ENCODE measurements at regions not wholly inside any gene's neighbourhood (a gene's known extent, or its start where the extent isn't known, plus 50 kb on each side); places are given as distances from the start of the nearest gene placed in this dataset.

- TF ChIP-seq, protein P1, sequence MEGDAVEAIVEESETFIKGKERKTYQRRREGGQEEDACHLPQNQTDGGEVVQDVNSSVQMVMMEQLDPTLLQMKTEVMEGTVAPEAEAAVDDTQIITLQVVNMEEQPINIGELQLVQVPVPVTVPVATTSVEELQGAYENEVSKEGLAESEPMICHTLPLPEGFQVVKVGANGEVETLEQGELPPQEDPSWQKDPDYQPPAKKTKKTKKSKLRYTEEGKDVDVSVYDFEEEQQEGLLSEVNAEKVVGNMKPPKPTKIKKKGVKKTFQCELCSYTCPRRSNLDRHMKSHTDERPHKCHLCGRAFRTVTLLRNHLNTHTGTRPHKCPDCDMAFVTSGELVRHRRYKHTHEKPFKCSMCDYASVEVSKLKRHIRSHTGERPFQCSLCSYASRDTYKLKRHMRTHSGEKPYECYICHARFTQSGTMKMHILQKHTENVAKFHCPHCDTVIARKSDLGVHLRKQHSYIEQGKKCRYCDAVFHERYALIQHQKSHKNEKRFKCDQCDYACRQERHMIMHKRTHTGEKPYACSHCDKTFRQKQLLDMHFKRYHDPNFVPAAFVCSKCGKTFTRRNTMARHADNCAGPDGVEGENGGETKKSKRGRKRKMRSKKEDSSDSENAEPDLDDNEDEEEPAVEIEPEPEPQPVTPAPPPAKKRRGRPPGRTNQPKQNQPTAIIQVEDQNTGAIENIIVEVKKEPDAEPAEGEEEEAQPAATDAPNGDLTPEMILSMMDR (IDR thresholded peaks at IDR 0.05), result no peak
- TF ChIP-seq, protein P2, sequence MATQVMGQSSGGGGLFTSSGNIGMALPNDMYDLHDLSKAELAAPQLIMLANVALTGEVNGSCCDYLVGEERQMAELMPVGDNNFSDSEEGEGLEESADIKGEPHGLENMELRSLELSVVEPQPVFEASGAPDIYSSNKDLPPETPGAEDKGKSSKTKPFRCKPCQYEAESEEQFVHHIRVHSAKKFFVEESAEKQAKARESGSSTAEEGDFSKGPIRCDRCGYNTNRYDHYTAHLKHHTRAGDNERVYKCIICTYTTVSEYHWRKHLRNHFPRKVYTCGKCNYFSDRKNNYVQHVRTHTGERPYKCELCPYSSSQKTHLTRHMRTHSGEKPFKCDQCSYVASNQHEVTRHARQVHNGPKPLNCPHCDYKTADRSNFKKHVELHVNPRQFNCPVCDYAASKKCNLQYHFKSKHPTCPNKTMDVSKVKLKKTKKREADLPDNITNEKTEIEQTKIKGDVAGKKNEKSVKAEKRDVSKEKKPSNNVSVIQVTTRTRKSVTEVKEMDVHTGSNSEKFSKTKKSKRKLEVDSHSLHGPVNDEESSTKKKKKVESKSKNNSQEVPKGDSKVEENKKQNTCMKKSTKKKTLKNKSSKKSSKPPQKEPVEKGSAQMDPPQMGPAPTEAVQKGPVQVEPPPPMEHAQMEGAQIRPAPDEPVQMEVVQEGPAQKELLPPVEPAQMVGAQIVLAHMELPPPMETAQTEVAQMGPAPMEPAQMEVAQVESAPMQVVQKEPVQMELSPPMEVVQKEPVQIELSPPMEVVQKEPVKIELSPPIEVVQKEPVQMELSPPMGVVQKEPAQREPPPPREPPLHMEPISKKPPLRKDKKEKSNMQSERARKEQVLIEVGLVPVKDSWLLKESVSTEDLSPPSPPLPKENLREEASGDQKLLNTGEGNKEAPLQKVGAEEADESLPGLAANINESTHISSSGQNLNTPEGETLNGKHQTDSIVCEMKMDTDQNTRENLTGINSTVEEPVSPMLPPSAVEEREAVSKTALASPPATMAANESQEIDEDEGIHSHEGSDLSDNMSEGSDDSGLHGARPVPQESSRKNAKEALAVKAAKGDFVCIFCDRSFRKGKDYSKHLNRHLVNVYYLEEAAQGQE (IDR thresholded peaks at IDR 0.05; ENCODE audit: insufficient read depth in 1 of 2, low read depth in 2 of 2, low read length in 1 of 2), result no peak
These were observed 176.1 kb downstream of the VAPA start for GRCh38 chr18:10089881-10090280.

Measured in Panc1 (cell line).